ENCODE measurements at regions not wholly inside any gene's neighbourhood (a gene's known extent, or its start where the extent isn't known, plus 50 kb on each side); places are given as distances from the start of the nearest gene placed in this dataset. TPM values are rescaled to one million over a fixed set of nuclear protein-coding genes. Genes with fewer than 3 reads are reported as not detected.

GRCh38 chr3:59131016-59131766 is 81.4 kb upstream of the CFAP20DC start:
- no peak for DNase-seq

DNA sequence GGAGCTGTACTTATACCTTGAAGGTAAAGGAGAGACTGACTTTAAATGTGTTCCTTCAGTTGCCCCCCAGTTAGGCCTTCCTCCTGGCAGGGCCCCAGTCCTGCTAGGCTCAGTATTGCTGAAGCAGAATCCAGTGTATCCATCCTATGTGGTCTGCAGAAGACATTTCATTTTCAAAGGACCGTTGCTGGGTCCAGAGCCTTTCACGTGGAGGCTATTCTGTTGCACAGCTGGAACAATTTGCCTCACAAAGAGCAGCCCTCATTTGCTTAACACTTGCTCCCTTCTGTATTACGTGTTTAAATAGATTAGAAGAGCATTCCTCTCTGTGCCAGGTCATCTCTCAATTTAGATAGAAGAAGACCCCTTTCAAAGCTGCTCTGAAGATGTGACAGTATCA is 78.9 kb upstream of the CFAP20DC start:
- no peak for DNase-seq

DNA sequence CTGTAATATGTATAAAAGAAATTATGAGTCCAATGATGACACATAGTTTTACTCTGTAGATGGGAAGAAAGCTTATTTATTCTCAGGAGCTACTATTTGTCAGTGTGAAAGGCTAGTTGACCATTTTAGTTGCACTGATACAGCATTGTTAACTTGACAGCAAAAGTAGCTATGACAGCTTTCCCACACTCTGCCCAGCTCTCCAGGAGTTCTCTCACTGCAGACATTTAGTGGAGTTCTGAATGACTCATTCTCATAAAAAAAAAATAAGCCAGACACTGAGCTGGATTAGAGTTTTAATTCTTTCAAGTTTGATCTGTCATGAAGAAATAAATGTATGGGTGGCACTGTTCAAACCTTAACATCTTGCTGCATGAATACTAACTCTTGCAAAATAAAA is 77.2 kb upstream of the CFAP20DC start:
- peak; percentile 48 for DNase-seq

DNA sequence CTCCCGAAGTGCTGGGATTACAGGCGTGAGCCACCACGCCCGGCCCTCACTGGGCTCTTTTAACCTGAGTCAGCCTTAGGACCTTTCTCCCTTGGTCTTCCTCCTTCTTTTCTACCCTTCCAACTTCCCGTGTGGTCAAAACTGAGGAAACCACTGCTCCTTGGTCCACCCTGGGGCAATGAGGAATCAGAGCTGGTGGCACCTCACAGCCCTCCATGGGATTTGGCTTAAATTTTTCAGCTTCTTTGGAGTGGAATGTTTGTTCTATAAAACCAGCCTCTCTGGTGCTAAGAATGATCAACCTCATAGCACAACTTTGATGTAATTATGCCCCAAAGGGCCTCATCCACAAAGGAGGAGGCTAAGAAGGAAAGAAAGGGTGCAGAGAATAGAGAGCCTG is 76.6 kb upstream of the CFAP20DC start:
- no peak for DNase-seq

DNA sequence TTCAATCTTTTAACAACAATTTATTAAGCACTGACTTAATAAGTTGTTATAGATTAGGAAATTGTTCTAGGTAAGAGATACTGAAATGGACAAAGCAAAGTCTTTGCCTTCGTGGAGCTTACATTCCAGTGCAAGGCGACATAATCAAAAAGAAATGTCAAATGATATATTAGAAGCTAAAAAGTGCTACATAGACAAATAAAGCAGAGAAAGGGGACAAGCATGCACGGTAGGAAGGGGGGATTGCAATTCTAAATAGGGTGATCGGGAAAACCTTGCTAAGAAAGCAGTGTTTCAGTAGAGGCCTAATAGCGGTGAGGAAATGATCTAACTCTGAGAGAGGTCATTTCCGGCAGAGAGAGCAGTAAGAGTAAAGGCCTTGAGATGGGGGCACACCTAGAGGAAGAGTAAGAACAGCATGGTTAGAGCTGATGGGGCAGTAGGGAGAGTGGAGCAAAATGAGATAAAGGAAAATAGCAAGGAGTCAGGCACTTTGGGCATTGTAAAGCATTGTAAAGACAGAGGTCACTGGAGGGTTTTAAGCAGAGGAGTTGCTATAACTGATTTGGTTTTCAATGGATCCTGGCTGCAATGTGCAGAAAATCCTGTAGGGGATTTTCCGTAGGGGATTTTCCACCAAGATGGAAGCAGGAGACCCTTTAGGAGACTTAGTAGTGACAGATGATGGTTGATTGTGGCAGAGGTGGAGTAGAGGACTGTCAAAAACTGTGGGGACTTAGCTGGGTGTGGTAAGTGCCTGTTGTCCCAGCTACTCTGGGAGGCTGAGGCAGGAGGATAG is 71.7 kb upstream of the CFAP20DC start:
- DNase-seq, result no peak

GRCh38 chr3:59118928-59119327 is 69.1 kb upstream of the CFAP20DC start:
- DNase-seq, result no peak

DNA sequence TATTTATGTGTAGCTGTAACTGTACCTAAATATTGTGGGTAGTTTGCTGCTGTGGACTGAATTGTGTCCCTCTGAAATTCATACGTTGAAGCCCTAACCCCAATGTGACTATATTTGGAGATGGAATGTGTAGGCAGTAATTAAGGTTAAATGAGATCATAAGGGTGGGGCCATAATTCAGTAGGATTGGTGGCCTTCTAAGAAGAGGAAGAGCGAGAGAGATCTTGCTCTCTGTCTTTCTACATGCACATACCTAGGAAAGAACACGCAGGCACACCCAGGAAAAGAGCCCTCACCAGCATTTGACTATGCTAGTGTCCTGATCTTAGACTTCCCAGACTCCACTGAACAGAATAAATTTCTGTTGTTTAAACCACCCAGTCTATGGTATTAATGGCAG is 67.6 kb upstream of the CFAP20DC start:
- DNase-seq, result no peak

DNA sequence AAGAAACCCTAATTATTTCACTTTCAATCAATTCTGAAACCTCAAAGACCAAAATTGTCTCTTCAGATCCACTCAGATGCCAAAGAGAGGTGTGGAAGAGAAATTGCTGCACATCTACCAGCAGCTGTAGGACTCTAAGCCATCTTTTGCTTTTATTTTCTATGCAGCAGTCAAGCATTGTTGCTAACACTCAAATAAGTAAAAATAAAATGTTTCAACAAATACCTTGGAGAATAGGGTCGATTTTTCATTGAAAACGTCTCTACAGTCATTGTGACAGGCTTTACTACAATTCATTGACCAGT is 66.4 kb upstream of the CFAP20DC start:
- no peak for DNase-seq

GRCh38 chr3:59115364-59116232 is 65.8 kb upstream of the CFAP20DC start:
- DNase-seq, result peak; percentile 18

GRCh38 chr3:59107856-59108815 is 58.3 kb upstream of the CFAP20DC start:
- no peak for DNase-seq

GRCh38 chr3:59106085-59106648 is 56.3 kb upstream of the CFAP20DC start:
- no peak for DNase-seq

GRCh38 chr3:59103552-59103951 is 53.7 kb upstream of the CFAP20DC start:
- no peak for DNase-seq

- DNase-seq, result peak; percentile 53
Measured at GRCh38 chr3:59101231-59101736, 51.5 kb upstream of the CFAP20DC start.

Small RNA genes in the stretch of these regions (small RNA-seq; reads per million reads assigned to genes)
- gene RF00017 (ENCODE audit: low replicate concordance), result not detected

Data from tongue (tissue), 2 donors.